ENCODE measurements at regions not wholly inside any gene's neighbourhood (a gene's known extent, or its start where the extent isn't known, plus 50 kb on each side); places are given as distances from the start of the nearest gene placed in this dataset.

DNA sequence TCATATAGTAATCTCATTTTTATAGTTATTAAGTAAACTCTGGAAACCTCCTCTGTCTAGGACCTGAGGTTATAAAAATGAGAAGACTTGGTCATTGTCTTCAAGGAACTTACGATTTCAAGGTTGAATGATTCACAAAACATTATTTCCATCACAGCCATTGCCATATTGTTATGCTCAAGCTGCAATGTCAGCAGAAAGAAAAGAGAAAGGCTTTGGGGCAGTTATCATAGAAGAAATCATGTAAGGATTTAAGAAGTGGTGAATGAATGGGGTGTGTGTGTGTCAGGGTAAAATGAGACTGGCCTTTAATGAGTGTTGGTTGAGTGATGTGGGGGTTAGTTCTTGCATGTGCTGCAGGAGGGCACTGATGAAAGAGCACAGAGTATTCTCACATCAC lies 346.8 kb downstream of the SQOR start:
- TF ChIP-seq, protein P1, sequence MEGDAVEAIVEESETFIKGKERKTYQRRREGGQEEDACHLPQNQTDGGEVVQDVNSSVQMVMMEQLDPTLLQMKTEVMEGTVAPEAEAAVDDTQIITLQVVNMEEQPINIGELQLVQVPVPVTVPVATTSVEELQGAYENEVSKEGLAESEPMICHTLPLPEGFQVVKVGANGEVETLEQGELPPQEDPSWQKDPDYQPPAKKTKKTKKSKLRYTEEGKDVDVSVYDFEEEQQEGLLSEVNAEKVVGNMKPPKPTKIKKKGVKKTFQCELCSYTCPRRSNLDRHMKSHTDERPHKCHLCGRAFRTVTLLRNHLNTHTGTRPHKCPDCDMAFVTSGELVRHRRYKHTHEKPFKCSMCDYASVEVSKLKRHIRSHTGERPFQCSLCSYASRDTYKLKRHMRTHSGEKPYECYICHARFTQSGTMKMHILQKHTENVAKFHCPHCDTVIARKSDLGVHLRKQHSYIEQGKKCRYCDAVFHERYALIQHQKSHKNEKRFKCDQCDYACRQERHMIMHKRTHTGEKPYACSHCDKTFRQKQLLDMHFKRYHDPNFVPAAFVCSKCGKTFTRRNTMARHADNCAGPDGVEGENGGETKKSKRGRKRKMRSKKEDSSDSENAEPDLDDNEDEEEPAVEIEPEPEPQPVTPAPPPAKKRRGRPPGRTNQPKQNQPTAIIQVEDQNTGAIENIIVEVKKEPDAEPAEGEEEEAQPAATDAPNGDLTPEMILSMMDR (IDR thresholded peaks at IDR 0.05): no peak
- no peak for TF ChIP-seq POLR2A (IDR thresholded peaks at IDR 0.05)

Measured in lower leg skin (tissue), 3 donors.